ENCODE measurements at regions not wholly inside any gene's neighbourhood (a gene's known extent, or its start where the extent isn't known, plus 50 kb on each side); places are given as distances from the start of the nearest gene placed in this dataset.

- H3K27ac ChIP-seq (ENCODE audit: control insufficient read depth, insufficient read depth), result no peak overlapping the region
- in situ Hi-C loops (cut with MboI), result no loop called here
- FAIRE-seq, result no peak
Measured at GRCh38 chrX:124440695-124441094, 94.3 kb downstream of the SH2D1A start.

GRCh38 chrX:124441971-124442590 lies 95.7 kb downstream of the SH2D1A start:
- POLR2A ChIA-PET, result no interaction called here
- no TSS peak for BruUV-seq (replicated peaks)
- H3K9me3 ChIP-seq (replicated peaks; ENCODE audit: control insufficient read depth, insufficient read depth, low read length), result no peaks in the 10 kb centered on the region
- CTCF ChIA-PET, result no interaction called here
- SMC1A ChIA-PET (ENCODE audit: uncharacterized antibody, unreplicated experiment), result interaction anchor here (2.2 kb wide), 1 partner anchor 16 kb away, joined by 7 read pairs; no protein-coding TSS in a partner anchor
- ATAC-seq (no peak), FAIRE-seq (no peak), DNase-seq (ENCODE audit: low read depth, low spot score) (no peak)
- no peaks in the 10 kb centered on the region for H3K4me1 ChIP-seq (ENCODE audit: control insufficient read depth, insufficient read depth, low read length)
- H3K9ac ChIP-seq (ENCODE audit: control insufficient read depth, insufficient read depth, low read length), result no peak overlapping the region
- H3K27me3 ChIP-seq (replicated peaks in 1 of 2; ENCODE audit: control insufficient read depth in 2 of 2, insufficient read depth in 2 of 2, low read length in 1 of 2), result no peaks in the 10 kb centered on the region
- WGBS (ENCODE audit: insufficient coverage, insufficient replicate concordance, low lambda C conversion rate, missing lambda C conversion rate), result 43% methylated on average over 1 of the region's 1 CpG
- RAD21 ChIA-PET (ENCODE audit: unreplicated experiment), result no interaction called here
- H3K36me3 ChIP-seq (ENCODE audit: control insufficient read depth in 2 of 2, insufficient read depth in 2 of 2, low read length in 1 of 2), result no peaks in the 10 kb centered on the region
- no peaks in the 10 kb centered on the region for H4K20me1 ChIP-seq (ENCODE audit: control insufficient read depth, insufficient read depth)
- no peak overlapping the region for H3K4me3 ChIP-seq
- intact Hi-C loops (cut with micrococcal nuclease; ENCODE audit: unreplicated experiment) (no loop called here), in situ Hi-C loops (cut with MboI) (no loop called here)
- H3K4me2 ChIP-seq (ENCODE audit: control insufficient read depth, insufficient read depth), result no peak overlapping the region
- H3K27ac ChIP-seq (ENCODE audit: control insufficient read depth, insufficient read depth), result no peak overlapping the region
- H2AFZ ChIP-seq (ENCODE audit: control insufficient read depth, low read depth, low read length), result no peak overlapping the region
- H3K79me2 ChIP-seq (ENCODE audit: control insufficient read depth, insufficient read depth, low read length), result no peaks in the 10 kb centered on the region
- no peak for TF ChIP-seq SMAD5 (IDR thresholded peaks at IDR 0.05; ENCODE audit: low read depth)
- TF ChIP-seq SUZ12 (IDR thresholded peaks at IDR 0.05; ENCODE audit: unreplicated experiment), result no peak
- TF ChIP-seq ETV6 (conservative IDR thresholded peaks at IDR 0.05 in 1 of 2, IDR thresholded peaks at IDR 0.05 in 1 of 2; ENCODE audit: borderline replicate concordance in 1 of 2, low read depth in 1 of 2), result no peak
- no peak for TF ChIP-seq POLR2AphosphoS2 (IDR thresholded peaks at IDR 0.05; ENCODE audit: low read depth, low read length)
- TF ChIP-seq ZNF207 (IDR thresholded peaks at IDR 0.05; ENCODE audit: borderline replicate concordance), result no peak
- no peak for TF ChIP-seq ESRRA (IDR thresholded peaks at IDR 0.05; ENCODE audit: low read length)
- TF ChIP-seq ZNF24 (IDR thresholded peaks at IDR 0.05), result no peak
- TF ChIP-seq MLLT1 (IDR thresholded peaks at IDR 0.05), result no peak
- no peak for TF ChIP-seq SRF (IDR thresholded peaks at IDR 0.05; ENCODE audit: low read depth in 2 of 2, low read length in 2 of 2)
- TF ChIP-seq CTCF (IDR thresholded peaks at IDR 0.05 in 2 of 3, conservative IDR thresholded peaks at IDR 0.05 in 1 of 3; ENCODE audit: control insufficient read depth in 2 of 3, extremely low read depth in 1 of 3, insufficient read depth in 1 of 3, low read depth in 3 of 3, low read length in 3 of 3), result no peak

More at GRCh38 chrX:124440695-124441094, 94.3 kb downstream of the SH2D1A start:
- H3K4me3 ChIP-seq, result no peak overlapping the region
- no peaks in the 10 kb centered on the region for H3K4me1 ChIP-seq (ENCODE audit: control insufficient read depth, insufficient read depth, low read length)
- no peaks in the 10 kb centered on the region for H3K9me3 ChIP-seq (replicated peaks; ENCODE audit: control insufficient read depth, insufficient read depth, low read length)
- H4K20me1 ChIP-seq (ENCODE audit: control insufficient read depth, insufficient read depth), result no peaks in the 10 kb centered on the region
- ChIA-PET POLR2A (no interaction called here), RAD21 (ENCODE audit: unreplicated experiment) (no interaction called here), CTCF (no interaction called here), SMC1A (ENCODE audit: uncharacterized antibody, unreplicated experiment) (no interaction called here)
- intact Hi-C loops (cut with micrococcal nuclease; ENCODE audit: unreplicated experiment), result no loop called here
- ATAC-seq (no peak), DNase-seq (ENCODE audit: low read depth, low spot score) (no peak)
- no peaks in the 10 kb centered on the region for H3K27me3 ChIP-seq (replicated peaks in 1 of 2; ENCODE audit: control insufficient read depth in 2 of 2, insufficient read depth in 2 of 2, low read length in 1 of 2)
- TF ChIP-seq DPF2 (IDR thresholded peaks at IDR 0.05) (no peak), HDAC6 (IDR thresholded peaks at IDR 0.05; ENCODE audit: unreplicated experiment) (no peak), MTA2 (IDR thresholded peaks at IDR 0.05; ENCODE audit: low read depth) (no peak)
- TF ChIP-seq, protein P1, sequence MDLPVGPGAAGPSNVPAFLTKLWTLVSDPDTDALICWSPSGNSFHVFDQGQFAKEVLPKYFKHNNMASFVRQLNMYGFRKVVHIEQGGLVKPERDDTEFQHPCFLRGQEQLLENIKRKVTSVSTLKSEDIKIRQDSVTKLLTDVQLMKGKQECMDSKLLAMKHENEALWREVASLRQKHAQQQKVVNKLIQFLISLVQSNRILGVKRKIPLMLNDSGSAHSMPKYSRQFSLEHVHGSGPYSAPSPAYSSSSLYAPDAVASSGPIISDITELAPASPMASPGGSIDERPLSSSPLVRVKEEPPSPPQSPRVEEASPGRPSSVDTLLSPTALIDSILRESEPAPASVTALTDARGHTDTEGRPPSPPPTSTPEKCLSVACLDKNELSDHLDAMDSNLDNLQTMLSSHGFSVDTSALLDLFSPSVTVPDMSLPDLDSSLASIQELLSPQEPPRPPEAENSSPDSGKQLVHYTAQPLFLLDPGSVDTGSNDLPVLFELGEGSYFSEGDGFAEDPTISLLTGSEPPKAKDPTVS (IDR thresholded peaks at IDR 0.05; ENCODE audit: low read depth, low read length), result no peak
- no peaks in the 10 kb centered on the region for H3K36me3 ChIP-seq (ENCODE audit: control insufficient read depth in 2 of 2, insufficient read depth in 2 of 2, low read length in 1 of 2)
- no peak overlapping the region for H3K9ac ChIP-seq (ENCODE audit: control insufficient read depth, insufficient read depth, low read length)
- H3K79me2 ChIP-seq (ENCODE audit: control insufficient read depth, insufficient read depth, low read length), result no peaks in the 10 kb centered on the region
- H2AFZ ChIP-seq (ENCODE audit: control insufficient read depth, low read depth, low read length), result no peak overlapping the region
- 0% methylated on average over 2 of the region's 2 CpGs for WGBS (ENCODE audit: insufficient coverage, insufficient replicate concordance, low lambda C conversion rate, missing lambda C conversion rate)
- H3K4me2 ChIP-seq (ENCODE audit: control insufficient read depth, insufficient read depth), result no peak overlapping the region
- BruUV-seq (replicated peaks), result no TSS peak
